ENCODE measurements at regions not wholly inside any gene's neighbourhood (a gene's known extent, or its start where the extent isn't known, plus 50 kb on each side); places are given as distances from the start of the nearest gene placed in this dataset.

DNA sequence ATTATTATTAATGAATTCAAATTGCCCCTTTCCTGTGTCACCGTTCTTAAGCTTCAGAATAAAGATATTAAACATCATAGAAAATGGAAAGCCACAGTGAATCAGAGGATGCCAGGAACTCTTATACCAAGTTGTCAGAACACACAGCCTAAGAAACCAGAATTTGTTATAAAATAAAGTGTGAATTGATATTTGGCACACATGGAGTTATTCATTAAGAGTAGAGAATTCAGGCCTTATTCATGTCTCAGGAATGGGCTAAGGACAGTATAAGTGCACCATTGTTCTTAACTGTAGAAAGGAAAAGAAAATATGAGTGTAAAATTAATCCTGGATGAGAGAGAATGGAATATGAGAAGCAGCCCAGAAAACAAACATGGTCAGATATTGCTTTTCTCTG, 86.7 kb upstream of the ATP8B1 start:
- Histone ChIP-seq H3K9me3 (ENCODE audit: control insufficient read depth, low read depth, low read length) (peaks cover 4% of the 10 kb centered on the region), H3K36me3 (ENCODE audit: control insufficient read depth in 2 of 2, extremely low read depth in 1 of 2, insufficient read depth in 2 of 2, low read length in 2 of 2) (no peaks in the 10 kb centered on the region), H3K27me3 (ENCODE audit: control insufficient read depth, extremely low read depth, insufficient read depth, low read length) (no peaks in the 10 kb centered on the region), H3K9me1 (ENCODE audit: control insufficient read depth, extremely low read depth, insufficient read depth, low read length) (no peaks in the 10 kb centered on the region), H2AFZ (ENCODE audit: control insufficient read depth, low read length) (no peak overlapping the region), H3K4me2 (ENCODE audit: control insufficient read depth, extremely low read depth, insufficient read depth, low read depth, low read length) (no peak overlapping the region), H3K79me2 (ENCODE audit: control insufficient read depth, insufficient read depth, low read length) (no peaks in the 10 kb centered on the region), H3K27ac (ENCODE audit: control insufficient read depth, insufficient read depth, low read length) (no peak overlapping the region), H4K20me1 (ENCODE audit: control insufficient read depth, extremely low read depth, insufficient read depth, low read length) (no peaks in the 10 kb centered on the region), H3K9ac (ENCODE audit: control insufficient read depth, extremely low read depth, insufficient read depth, low read length) (no peak overlapping the region), H3K4me1 (ENCODE audit: control insufficient read depth, extremely low read depth, insufficient read depth, low read length) (no peaks in the 10 kb centered on the region), H3K4me3 (ENCODE audit: control insufficient read depth in 2 of 3, extremely low read depth in 1 of 3, insufficient read depth in 2 of 3, low read depth in 1 of 3, low read length in 3 of 3) (no peak overlapping the region)
- FAIRE-seq (no peak), DNase-seq (ENCODE audit: low read depth, low spot score) (no peak)
- dilution Hi-C loops (cut with MboI; ENCODE audit: extremely low pct_ligation_motif_present, low sequenced_read_pairs) = loop anchor here (25.0 kb wide), 1 partner anchor 147 kb away; the partner anchor contains the start of gene NEDD4L
- TF ChIP-seq EZH2 (IDR thresholded peaks at IDR 0.05; ENCODE audit: low read length) = no peak
- TF ChIP-seq, protein P1, sequence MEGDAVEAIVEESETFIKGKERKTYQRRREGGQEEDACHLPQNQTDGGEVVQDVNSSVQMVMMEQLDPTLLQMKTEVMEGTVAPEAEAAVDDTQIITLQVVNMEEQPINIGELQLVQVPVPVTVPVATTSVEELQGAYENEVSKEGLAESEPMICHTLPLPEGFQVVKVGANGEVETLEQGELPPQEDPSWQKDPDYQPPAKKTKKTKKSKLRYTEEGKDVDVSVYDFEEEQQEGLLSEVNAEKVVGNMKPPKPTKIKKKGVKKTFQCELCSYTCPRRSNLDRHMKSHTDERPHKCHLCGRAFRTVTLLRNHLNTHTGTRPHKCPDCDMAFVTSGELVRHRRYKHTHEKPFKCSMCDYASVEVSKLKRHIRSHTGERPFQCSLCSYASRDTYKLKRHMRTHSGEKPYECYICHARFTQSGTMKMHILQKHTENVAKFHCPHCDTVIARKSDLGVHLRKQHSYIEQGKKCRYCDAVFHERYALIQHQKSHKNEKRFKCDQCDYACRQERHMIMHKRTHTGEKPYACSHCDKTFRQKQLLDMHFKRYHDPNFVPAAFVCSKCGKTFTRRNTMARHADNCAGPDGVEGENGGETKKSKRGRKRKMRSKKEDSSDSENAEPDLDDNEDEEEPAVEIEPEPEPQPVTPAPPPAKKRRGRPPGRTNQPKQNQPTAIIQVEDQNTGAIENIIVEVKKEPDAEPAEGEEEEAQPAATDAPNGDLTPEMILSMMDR (optimal IDR thresholded peaks at IDR 0.05 in 1 of 3, IDR thresholded peaks at IDR 0.05 in 1 of 3, conservative IDR thresholded peaks at IDR 0.05 in 1 of 3; ENCODE audit: extremely low read depth in 1 of 3, insufficient read depth in 2 of 3, low read length in 3 of 3) = no peak

DNA sequence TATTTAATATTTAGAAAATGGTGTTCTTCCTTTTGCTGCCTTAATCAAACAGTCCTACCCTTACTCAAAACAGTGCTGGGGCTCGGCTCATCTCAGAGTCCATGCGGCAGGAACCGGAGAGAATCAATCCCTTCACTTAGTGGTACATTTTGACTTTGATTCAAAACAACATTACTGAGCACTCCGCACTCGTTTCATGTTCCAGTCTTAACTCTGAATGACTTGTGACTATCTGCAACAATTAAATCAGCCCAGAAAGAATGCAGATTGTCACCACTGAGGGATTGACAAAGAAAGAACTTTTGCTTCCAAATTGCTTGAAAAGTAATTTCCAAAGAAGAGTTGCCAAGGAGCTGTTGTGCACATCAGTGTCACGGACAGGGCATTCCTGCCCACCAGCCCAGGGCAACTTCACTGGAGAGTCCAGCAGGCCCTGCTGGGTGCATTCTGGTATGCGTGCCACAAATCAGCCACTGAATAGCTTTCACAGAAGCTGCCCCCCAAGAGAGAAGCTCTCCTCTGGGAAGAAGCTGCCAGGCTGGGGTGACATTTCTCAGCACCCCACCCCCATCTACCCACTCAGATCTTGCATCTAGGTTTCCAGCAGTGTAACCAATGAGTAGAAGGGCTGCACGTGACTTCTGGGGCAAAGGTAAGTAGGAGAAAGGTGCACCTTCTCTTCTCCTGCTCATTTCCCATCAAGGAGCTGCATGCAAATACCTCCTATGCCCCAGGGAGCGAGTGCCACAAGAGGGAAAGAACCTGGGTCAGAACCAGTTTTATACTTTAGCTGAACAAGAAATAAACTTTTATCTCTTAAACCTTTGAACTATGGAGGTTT, 84.6 kb upstream of the ATP8B1 start:
- FAIRE-seq (no peak), DNase-seq (ENCODE audit: low read depth, low spot score) (no peak)
- TF ChIP-seq, protein P1 (optimal IDR thresholded peaks at IDR 0.05 in 1 of 3, IDR thresholded peaks at IDR 0.05 in 1 of 3, conservative IDR thresholded peaks at IDR 0.05 in 1 of 3; ENCODE audit: extremely low read depth in 1 of 3, insufficient read depth in 2 of 3, low read length in 3 of 3) = no peak
- no peak for TF ChIP-seq EZH2 (IDR thresholded peaks at IDR 0.05; ENCODE audit: low read length)
- H3K4me1 ChIP-seq (ENCODE audit: control insufficient read depth, extremely low read depth, insufficient read depth, low read length) = no peaks in the 10 kb centered on the region
- dilution Hi-C loops (cut with MboI; ENCODE audit: extremely low pct_ligation_motif_present, low sequenced_read_pairs) = loop anchor here (25.0 kb wide), 1 partner anchor 150 kb away; the partner anchor contains the start of gene NEDD4L
- H3K36me3 ChIP-seq (ENCODE audit: control insufficient read depth in 2 of 2, extremely low read depth in 1 of 2, insufficient read depth in 2 of 2, low read length in 2 of 2) = no peaks in the 10 kb centered on the region
- no peak overlapping the region for H2AFZ ChIP-seq (ENCODE audit: control insufficient read depth, low read length)
- H3K4me3 ChIP-seq (ENCODE audit: control insufficient read depth in 2 of 3, extremely low read depth in 1 of 3, insufficient read depth in 2 of 3, low read depth in 1 of 3, low read length in 3 of 3) = no peak overlapping the region
- H3K79me2 ChIP-seq (ENCODE audit: control insufficient read depth, insufficient read depth, low read length) = no peaks in the 10 kb centered on the region
- H3K9me1 ChIP-seq (ENCODE audit: control insufficient read depth, extremely low read depth, insufficient read depth, low read length) = no peaks in the 10 kb centered on the region
- no peak overlapping the region for H3K4me2 ChIP-seq (ENCODE audit: control insufficient read depth, extremely low read depth, insufficient read depth, low read depth, low read length)
- peaks cover 4% of the 10 kb centered on the region for H3K9me3 ChIP-seq (ENCODE audit: control insufficient read depth, low read depth, low read length)
- H4K20me1 ChIP-seq (ENCODE audit: control insufficient read depth, extremely low read depth, insufficient read depth, low read length) = no peaks in the 10 kb centered on the region
- no peak overlapping the region for H3K27ac ChIP-seq (ENCODE audit: control insufficient read depth, insufficient read depth, low read length)
- H3K9ac ChIP-seq (ENCODE audit: control insufficient read depth, extremely low read depth, insufficient read depth, low read length) = no peak overlapping the region
- no peaks in the 10 kb centered on the region for H3K27me3 ChIP-seq (ENCODE audit: control insufficient read depth, extremely low read depth, insufficient read depth, low read length)

All from keratinocyte (primary cell).